GM12878 (cell line): ENCODE measurements at regions not wholly inside any gene's neighbourhood (a gene's known extent, or its start where the extent isn't known, plus 50 kb on each side); places are given as distances from the start of the nearest gene placed in this dataset.

Source experiments
- ATAC-seq: fragments of 200-7000 bp; cut with Tn5 transposase; 3 replicates; pipeline ENCODE4 v1.9.1; 2020; ENCODE audit warnings: mild to moderate bottlenecking, moderate library complexity
- BruUV-seq: library from RNA; stranded (reverse); fragments of 400-500 nt; replicated peaks from 2 replicates; lab custom pipeline; 2021; lab: Mats Ljungman, UMichigan
- CTCF ChIA-PET: fragments of 300-600 bp; sonication (Branson Sonifier 250); formaldehyde crosslinking; extraction: SDS; loops from one replicate; lab custom pipeline; 2021; ENCODE audit warnings: inconsistent platforms; lab: Yijun Ruan, JAX
- POLR2A ChIA-PET: fragments of 350-600 bp; formaldehyde crosslinking; extraction: SDS; loops from one replicate; lab custom pipeline; 2021; ENCODE audit warnings: inconsistent platforms; lab: Charles Lee
- RAD21 ChIA-PET: fragments of 300-600 bp; sonication (Branson Sonifier 250); formaldehyde crosslinking; loops from one replicate; lab custom pipeline; 2023; ENCODE audit warnings: antibody characterized with exemption; ENCODE audit not compliant: unreplicated experiment; lab: Charles Lee
- SMC1A ChIA-PET: fragments of 300-600 bp; sonication (Branson Sonifier 250); formaldehyde crosslinking; loops from one replicate; lab custom pipeline; 2023; ENCODE audit not compliant: unreplicated experiment, uncharacterized antibody; lab: Charles Lee
- DNase-seq: peaks from one replicate; pipeline ENCODE4 v3.0.0-alpha.2; 2011; ENCODE audit warnings: low read depth, low spot score
- FAIRE-seq: peaks from 3 replicates; lab custom pipeline; 2011; peaks lifted over from hg19 to GRCh38; lab: Jason Lieb, UNC
- H2AFZ ChIP-seq: 2 replicates; pipeline ENCODE4 v1.6.0; 2011; ENCODE audit warnings: low read depth, low read length, control low read depth; ENCODE audit not compliant: control insufficient read depth
- H3K27ac ChIP-seq: 2 replicates; pipeline ENCODE4 v1.5.1; 2011; ENCODE audit warnings: control low read depth; ENCODE audit not compliant: control insufficient read depth, insufficient read depth
- H3K27me3 ChIP-seq, 2 experiments: replicated peaks in 1 of 2; 2 replicates each; pipeline versions ENCODE4 v1.6.0 to v1.6.1; 2011; ENCODE audit warnings: low read length in 1 of 2; ENCODE audit not compliant: control insufficient read depth in 2 of 2, insufficient read depth in 2 of 2
- H3K36me3 ChIP-seq, 2 experiments: 2 replicates each; pipeline ENCODE4 v1.5.1; 2011; ENCODE audit warnings: low read length in 1 of 2; ENCODE audit not compliant: control insufficient read depth in 2 of 2, insufficient read depth in 2 of 2
- H3K4me1 ChIP-seq: 2 replicates; pipeline ENCODE4 v1.6.1; 2011; ENCODE audit warnings: mild to moderate bottlenecking, low read length, moderate library complexity, mixed read lengths; ENCODE audit not compliant: control insufficient read depth, insufficient read depth
- H3K4me2 ChIP-seq: 2 replicates; pipeline ENCODE4 v1.6.0; 2011; ENCODE audit warnings: control low read depth; ENCODE audit not compliant: control insufficient read depth, insufficient read depth
- H3K4me3 ChIP-seq: fragments of 200-600 bp; sonication (generic); 2 replicates; pipeline ENCODE4 v1.5.1; 2016
- H3K79me2 ChIP-seq: 2 replicates; pipeline ENCODE4 v1.6.0; 2011; ENCODE audit warnings: low read length; ENCODE audit not compliant: control insufficient read depth, insufficient read depth
- H3K9ac ChIP-seq: 2 replicates; pipeline ENCODE4 v1.8.0; 2011; ENCODE audit warnings: low read length, control low read depth, mixed read lengths; ENCODE audit not compliant: control insufficient read depth, insufficient read depth
- H3K9me3 ChIP-seq: replicated peaks from 3 replicates; pipeline ENCODE4 v1.5.1; 2011; ENCODE audit warnings: mild to moderate bottlenecking, low read length; ENCODE audit not compliant: control insufficient read depth, insufficient read depth
- H4K20me1 ChIP-seq: 2 replicates; pipeline ENCODE4 v1.6.0; 2011; ENCODE audit not compliant: control insufficient read depth, insufficient read depth
- BHLHE40 ChIP-seq, 2 experiments: fragments of 450-650 bp in 1 of 2; IDR thresholded peaks; 2 replicates each; pipeline ENCODE4 v1.6.1; 2011 to 2017; ENCODE audit warnings: low read depth in 2 of 2, borderline replicate concordance in 1 of 2, improper control_type of control experiment in 1 of 2, low read length in 1 of 2, mild to moderate bottlenecking in 1 of 2
- BMI1 ChIP-seq: fragments of 450-650 bp; IDR thresholded peaks from 2 replicates; pipeline ENCODE4 v1.6.1; 2016; ENCODE audit warnings: mild to moderate bottlenecking, moderate library complexity, borderline replicate concordance
- CBX5 ChIP-seq: sonication (generic); IDR thresholded peaks from 2 replicates; pipeline ENCODE4 v1.6.1; 2016; ENCODE audit warnings: low read depth, moderate library complexity, mild to moderate bottlenecking, inconsistent platforms
- CEBPB ChIP-seq, 2 experiments: fragments of 150-350 bp in 1 of 2; IDR thresholded peaks; 2 replicates each; pipeline ENCODE4 v1.6.1; 2012 to 2014; ENCODE audit warnings: low read depth in 2 of 2, low read length in 2 of 2, borderline replicate concordance in 1 of 2, inconsistent platforms in 1 of 2
- FOXM1 ChIP-seq: IDR thresholded peaks from 2 replicates; pipeline ENCODE4 v1.6.1; 2012; ENCODE audit warnings: low read depth, mild to moderate bottlenecking, inconsistent platforms, low read length, moderate library complexity
- HDGF ChIP-seq: fragments of 450-650 bp; IDR thresholded peaks from 2 replicates; pipeline ENCODE4 v1.6.1; 2016; ENCODE audit warnings: antibody characterized with exemption
- IRF4 ChIP-seq: IDR thresholded peaks from 2 replicates; pipeline ENCODE4 v1.6.1; 2011; ENCODE audit warnings: low read depth, low read length
- MEF2B ChIP-seq: fragments of 450-650 bp; IDR thresholded peaks from 2 replicates; pipeline ENCODE4 v1.6.1; 2018; ENCODE audit warnings: mild to moderate bottlenecking, moderate library complexity; ENCODE audit not compliant: partially characterized antibody, poor library complexity, severe bottlenecking
- NFIC ChIP-seq: IDR thresholded peaks from 2 replicates; pipeline ENCODE4 v1.6.1; 2012; ENCODE audit warnings: low read depth, mild to moderate bottlenecking, inconsistent platforms, low read length, moderate library complexity
- RBBP5 ChIP-seq: fragments of 200-600 bp; sonication (generic); conservative IDR thresholded peaks from 2 replicates; pipeline ENCODE4 v1.6.1; 2016
- RUNX3 ChIP-seq: IDR thresholded peaks from 2 replicates; pipeline ENCODE4 v1.6.1; 2012; ENCODE audit warnings: low read length, inconsistent platforms
- SMARCA5 ChIP-seq: fragments of 450-650 bp; IDR thresholded peaks from 2 replicates; pipeline ENCODE4 v1.6.1; 2017; ENCODE audit warnings: mild to moderate bottlenecking
- WGBS: methylation state at CpG from one replicate; pipeline ENCODE4 v1.1.6; 2016; ENCODE audit warnings: low lambda C conversion rate; ENCODE audit not compliant: insufficient replicate concordance, insufficient coverage; ENCODE audit errors: missing lambda C conversion rate; 5-methylcytosine and 5-hydroxymethylcytosine counted together
- in situ Hi-C: fragments of 300-500 bp; cut with MboI; formaldehyde crosslinking; loops from 9 replicates; pipeline ENCODE4 v1.14.3; 2018; ENCODE audit warnings: mixed read lengths
- intact Hi-C: fragments of 100-400 bp; cut with micrococcal nuclease; formaldehyde crosslinking; loops from one replicate; pipeline ENCODE4 v1.14.2; 2022; ENCODE audit not compliant: unreplicated experiment
- TF ChIP-seq, protein P1 (sequence below): fragments of 450-650 bp; IDR thresholded peaks from 2 replicates; pipeline ENCODE4 v1.6.1; 2017; ENCODE audit warnings: mild to moderate bottlenecking
- TF ChIP-seq, protein P2 (sequence below): fragments of 150-350 bp; IDR thresholded peaks from 2 replicates; pipeline ENCODE4 v1.6.1; 2014; ENCODE audit warnings: mild to moderate bottlenecking, low read depth, low read length
- TF ChIP-seq, protein P3 (sequence below): fragments of 450-650 bp; IDR thresholded peaks from 2 replicates; pipeline ENCODE4 v1.6.1; 2018; ENCODE audit warnings: mild to moderate bottlenecking, low read depth, moderate library complexity; ENCODE audit not compliant: partially characterized antibody

DNA sequence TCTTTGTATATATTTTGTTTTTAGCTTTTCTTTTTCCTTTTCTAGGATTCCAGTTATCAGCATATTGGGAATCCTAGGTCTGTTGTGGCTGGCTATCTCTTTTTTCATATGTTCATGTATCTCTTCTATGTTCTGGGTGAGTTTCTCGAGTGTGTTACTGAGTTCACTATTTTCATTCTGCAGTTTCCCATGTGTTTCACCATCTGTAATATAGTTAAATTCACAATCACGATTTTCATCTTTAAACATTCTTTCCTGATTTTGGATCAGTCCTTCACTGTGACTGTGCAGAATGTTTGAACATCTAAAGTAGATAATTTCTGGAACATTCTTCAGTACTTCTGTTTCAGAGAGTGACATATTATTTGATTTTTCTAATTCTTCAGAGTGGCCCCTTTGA is 862.1 kb downstream of the OLFM4 start:
- no peaks in the 10 kb centered on the region for H4K20me1 ChIP-seq
- WGBS = 0% methylated on average over 2 of the region's 2 CpGs
- ATAC-seq = no peak
- BruUV-seq = no TSS peak
- ChIA-PET RAD21 (no interaction called here), CTCF (no interaction called here), POLR2A (no interaction called here), SMC1A (no interaction called here)
- H3K4me1 ChIP-seq = no peaks in the 10 kb centered on the region
- no peak overlapping the region for H3K4me3 ChIP-seq
- no peaks in the 10 kb centered on the region for H3K36me3 ChIP-seq
- in situ Hi-C loops (no loop called here), intact Hi-C loops (no loop called here)
- no peak overlapping the region for H2AFZ ChIP-seq
- no peak overlapping the region for H3K9ac ChIP-seq
- H3K79me2 ChIP-seq = no peaks in the 10 kb centered on the region
- TF ChIP-seq IRF4 (no peak), BMI1 (no peak), NFIC (no peak), RBBP5 (no peak), FOXM1 (no peak), CBX5 (no peak)
- TF ChIP-seq, protein P1, sequence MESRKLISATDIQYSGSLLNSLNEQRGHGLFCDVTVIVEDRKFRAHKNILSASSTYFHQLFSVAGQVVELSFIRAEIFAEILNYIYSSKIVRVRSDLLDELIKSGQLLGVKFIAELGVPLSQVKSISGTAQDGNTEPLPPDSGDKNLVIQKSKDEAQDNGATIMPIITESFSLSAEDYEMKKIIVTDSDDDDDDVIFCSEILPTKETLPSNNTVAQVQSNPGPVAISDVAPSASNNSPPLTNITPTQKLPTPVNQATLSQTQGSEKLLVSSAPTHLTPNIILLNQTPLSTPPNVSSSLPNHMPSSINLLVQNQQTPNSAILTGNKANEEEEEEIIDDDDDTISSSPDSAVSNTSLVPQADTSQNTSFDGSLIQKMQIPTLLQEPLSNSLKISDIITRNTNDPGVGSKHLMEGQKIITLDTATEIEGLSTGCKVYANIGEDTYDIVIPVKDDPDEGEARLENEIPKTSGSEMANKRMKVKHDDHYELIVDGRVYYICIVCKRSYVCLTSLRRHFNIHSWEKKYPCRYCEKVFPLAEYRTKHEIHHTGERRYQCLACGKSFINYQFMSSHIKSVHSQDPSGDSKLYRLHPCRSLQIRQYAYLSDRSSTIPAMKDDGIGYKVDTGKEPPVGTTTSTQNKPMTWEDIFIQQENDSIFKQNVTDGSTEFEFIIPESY = no peak
- H3K27ac ChIP-seq = no peak overlapping the region
- no peak for FAIRE-seq
- no peaks in the 10 kb centered on the region for H3K27me3 ChIP-seq
- H3K4me2 ChIP-seq = no peak overlapping the region
- no peak for DNase-seq
- no peaks in the 10 kb centered on the region for H3K9me3 ChIP-seq

DNA sequence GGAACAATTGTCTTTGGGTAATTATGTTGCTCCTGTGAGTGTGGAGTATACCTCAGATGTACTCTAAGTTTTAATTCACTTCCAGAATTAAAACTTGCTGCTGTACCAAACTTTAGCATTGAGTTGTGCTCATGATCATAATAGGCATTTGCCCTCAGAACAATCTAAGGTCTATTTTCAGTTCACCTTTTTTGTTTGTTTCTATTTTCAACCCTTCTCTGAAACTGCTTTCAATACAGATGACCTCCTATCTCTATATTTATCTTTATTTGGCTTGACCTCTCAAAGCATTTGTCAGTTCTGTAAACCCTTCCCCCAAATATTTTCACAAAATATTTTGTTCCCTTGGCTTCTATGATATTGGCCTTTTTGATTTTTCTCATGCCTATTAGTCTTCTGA is 873.0 kb downstream of the OLFM4 start:
- no peaks in the 10 kb centered on the region for H3K79me2 ChIP-seq
- H4K20me1 ChIP-seq = no peaks in the 10 kb centered on the region
- H3K27me3 ChIP-seq = no peaks in the 10 kb centered on the region
- no TSS peak for BruUV-seq
- H3K4me1 ChIP-seq = no peaks in the 10 kb centered on the region
- no peaks in the 10 kb centered on the region for H3K9me3 ChIP-seq
- H3K9ac ChIP-seq = no peak overlapping the region
- in situ Hi-C loops = no loop called here
- intact Hi-C loops = no loop called here
- ATAC-seq = no peak
- ChIA-PET SMC1A (no interaction called here), RAD21 (no interaction called here), POLR2A (no interaction called here), CTCF (no interaction called here)
- no peak overlapping the region for H3K4me2 ChIP-seq
- H3K27ac ChIP-seq = no peak overlapping the region
- no peak for FAIRE-seq
- no peak overlapping the region for H2AFZ ChIP-seq
- no peak overlapping the region for H3K4me3 ChIP-seq
- DNase-seq = no peak
- H3K36me3 ChIP-seq = no peaks in the 10 kb centered on the region
- TF ChIP-seq SMARCA5 (no peak), CEBPB (IDR thresholded peaks at IDR 0.05; ENCODE audit: borderline replicate concordance in 1 of 2, low read depth in 2 of 2, low read length in 2 of 2) (no peak), MEF2B (peak; percentile 70), HDGF (no peak), RUNX3 (no peak), BHLHE40 (IDR thresholded peaks at IDR 0.05; ENCODE audit: borderline replicate concordance in 1 of 2, low read depth in 2 of 2, low read length in 1 of 2) (no peak)
- TF ChIP-seq, protein P2, sequence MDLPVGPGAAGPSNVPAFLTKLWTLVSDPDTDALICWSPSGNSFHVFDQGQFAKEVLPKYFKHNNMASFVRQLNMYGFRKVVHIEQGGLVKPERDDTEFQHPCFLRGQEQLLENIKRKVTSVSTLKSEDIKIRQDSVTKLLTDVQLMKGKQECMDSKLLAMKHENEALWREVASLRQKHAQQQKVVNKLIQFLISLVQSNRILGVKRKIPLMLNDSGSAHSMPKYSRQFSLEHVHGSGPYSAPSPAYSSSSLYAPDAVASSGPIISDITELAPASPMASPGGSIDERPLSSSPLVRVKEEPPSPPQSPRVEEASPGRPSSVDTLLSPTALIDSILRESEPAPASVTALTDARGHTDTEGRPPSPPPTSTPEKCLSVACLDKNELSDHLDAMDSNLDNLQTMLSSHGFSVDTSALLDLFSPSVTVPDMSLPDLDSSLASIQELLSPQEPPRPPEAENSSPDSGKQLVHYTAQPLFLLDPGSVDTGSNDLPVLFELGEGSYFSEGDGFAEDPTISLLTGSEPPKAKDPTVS = no peak
- TF ChIP-seq, protein P3, sequence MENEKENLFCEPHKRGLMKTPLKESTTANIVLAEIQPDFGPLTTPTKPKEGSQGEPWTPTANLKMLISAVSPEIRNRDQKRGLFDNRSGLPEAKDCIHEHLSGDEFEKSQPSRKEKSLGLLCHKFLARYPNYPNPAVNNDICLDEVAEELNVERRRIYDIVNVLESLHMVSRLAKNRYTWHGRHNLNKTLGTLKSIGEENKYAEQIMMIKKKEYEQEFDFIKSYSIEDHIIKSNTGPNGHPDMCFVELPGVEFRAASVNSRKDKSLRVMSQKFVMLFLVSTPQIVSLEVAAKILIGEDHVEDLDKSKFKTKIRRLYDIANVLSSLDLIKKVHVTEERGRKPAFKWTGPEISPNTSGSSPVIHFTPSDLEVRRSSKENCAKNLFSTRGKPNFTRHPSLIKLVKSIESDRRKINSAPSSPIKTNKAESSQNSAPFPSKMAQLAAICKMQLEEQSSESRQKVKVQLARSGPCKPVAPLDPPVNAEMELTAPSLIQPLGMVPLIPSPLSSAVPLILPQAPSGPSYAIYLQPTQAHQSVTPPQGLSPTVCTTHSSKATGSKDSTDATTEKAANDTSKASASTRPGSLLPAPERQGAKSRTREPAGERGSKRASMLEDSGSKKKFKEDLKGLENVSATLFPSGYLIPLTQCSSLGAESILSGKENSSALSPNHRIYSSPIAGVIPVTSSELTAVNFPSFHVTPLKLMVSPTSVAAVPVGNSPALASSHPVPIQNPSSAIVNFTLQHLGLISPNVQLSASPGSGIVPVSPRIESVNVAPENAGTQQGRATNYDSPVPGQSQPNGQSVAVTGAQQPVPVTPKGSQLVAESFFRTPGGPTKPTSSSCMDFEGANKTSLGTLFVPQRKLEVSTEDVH = no peak
